ENCODE measurements at regions not wholly inside any gene's neighbourhood (a gene's known extent, or its start where the extent isn't known, plus 50 kb on each side); places are given as distances from the start of the nearest gene placed in this dataset.

- TF ChIP-seq CTCF (conservative IDR thresholded peaks at IDR 0.05; ENCODE audit: low read depth, low read length): no peak
- no peak for TF ChIP-seq EZH2 (IDR thresholded peaks at IDR 0.05; ENCODE audit: borderline replicate concordance, low read depth, low read length, poor library complexity, severe bottlenecking)
Observed at GRCh38 chr2:78682781-78683180, 342.7 kb upstream of the REG3G start.

Data from A673 (cell line).